Tibial nerve (tissue), 4 donors: ENCODE measurements at regions not wholly inside any gene's neighbourhood (a gene's known extent, or its start where the extent isn't known, plus 50 kb on each side); places are given as distances from the start of the nearest gene placed in this dataset.

Experiments used
- DNase-seq, 2 donors: peaks; one replicate each; pipeline ENCODE4 v3.0.0-alpha.2; 2019; ENCODE audit warnings: low spot score in 2 of 2
- H3K27ac ChIP-seq, 4 donors: fragments of 200-600 bp; sonication (generic) in 3 of 4; one replicate each; pipeline ENCODE4 v1.5.1; 2017 to 2019; ENCODE audit warnings: mild to moderate bottlenecking in 1 of 4
- H3K27me3 ChIP-seq, 2 donors: fragments of 200-600 bp; sonication (generic) in 1 of 2; one replicate each; pipeline versions ENCODE4 v1.5.1 to v1.6.0; 2017 to 2019
- H3K36me3 ChIP-seq, 3 donors: fragments of 200-600 bp; sonication (generic); one replicate each; pipeline ENCODE4 v1.5.1; 2018 to 2019
- H3K4me1 ChIP-seq, 4 donors: fragments of 200-600 bp; sonication (generic) in 3 of 4; one replicate each; pipeline ENCODE4 v1.5.1; 2017 to 2019
- H3K4me3 ChIP-seq, 4 donors: fragments of 200-600 bp; sonication (generic) in 3 of 4; one replicate each; pipeline ENCODE4 v1.5.1; 2017 to 2019; ENCODE audit warnings: mild to moderate bottlenecking in 1 of 4, moderate library complexity in 1 of 4
- H3K9me3 ChIP-seq, 4 donors: fragments of 200-600 bp; sonication (generic) in 3 of 4; one replicate each; pipeline ENCODE4 v1.5.1; 2017 to 2019
- CTCF ChIP-seq, 5 experiments: fragments of 200-600 bp in 3 of 5; fragments of 450-650 bp in 2 of 5; sonication (generic) in 3 of 5; IDR thresholded peaks; one replicate each; pipeline ENCODE4 v1.5.1; 2016 to 2019; ENCODE audit warnings: antibody characterized with exemption in 5 of 5, mild to moderate bottlenecking in 3 of 5, moderate library complexity in 2 of 5
- EP300 ChIP-seq, 2 donors: sonication (generic); formaldehyde crosslinking; IDR thresholded peaks; one replicate each; pipeline ENCODE4 v1.6.1; 2017; ENCODE audit warnings: antibody characterized with exemption in 2 of 2, mild to moderate bottlenecking in 1 of 2
- POLR2A ChIP-seq, 2 donors: fragments of 450-650 bp; IDR thresholded peaks; one replicate each; pipeline ENCODE4 v1.6.1; 2017; ENCODE audit warnings: antibody characterized with exemption in 2 of 2, mild to moderate bottlenecking in 2 of 2, moderate library complexity in 2 of 2
- WGBS, 2 donors: methylation state at CpG; one replicate each; pipeline ENCODE4 v1.1.5; 2018; 5-methylcytosine and 5-hydroxymethylcytosine counted together

- H3K27me3 ChIP-seq = no peaks in the 10 kb centered on the region
- WGBS, 2 donors = 87 to 89% methylated on average over 6 of the region's 6 CpGs
- H3K36me3 ChIP-seq = no peaks in the 10 kb centered on the region
- no peaks in the 10 kb centered on the region for H3K9me3 ChIP-seq
- TF ChIP-seq CTCF (IDR thresholded peaks at IDR 0.05) (no peak), EP300 (IDR thresholded peaks at IDR 0.05) (no peak), POLR2A (IDR thresholded peaks at IDR 0.05) (no peak)
- no peak overlapping the region for H3K4me3 ChIP-seq
- peaks cover 0 to 8% (median 0%) of the 10 kb centered on the region in 4 donors for H3K4me1 ChIP-seq
- no peak overlapping the region for H3K27ac ChIP-seq
- no peak for DNase-seq
Observed at GRCh38 chr2:16244153-16244965, 304.0 kb downstream of the MYCN start.

GRCh38 chr2:16243411-16243996 is 303.2 kb downstream of the MYCN start:
- Histone ChIP-seq H3K36me3 (no peaks in the 10 kb centered on the region), H3K9me3 (no peaks in the 10 kb centered on the region), H3K27me3 (no peaks in the 10 kb centered on the region), H3K4me3 (no peak overlapping the region), H3K4me1 (peaks cover 0 to 2% (median 0%) of the 10 kb centered on the region in 4 donors), H3K27ac (no peak overlapping the region)
- DNase-seq = no peak
- TF ChIP-seq POLR2A (IDR thresholded peaks at IDR 0.05) = no peak
- TF ChIP-seq CTCF (IDR thresholded peaks at IDR 0.05) = no peak
- TF ChIP-seq EP300 (IDR thresholded peaks at IDR 0.05) = no peak
- 94 to 95% methylated on average over 10 of the region's 10 CpGs for WGBS, 2 donors

- DNase-seq = no peak
- TF ChIP-seq CTCF (IDR thresholded peaks at IDR 0.05) (no peak), POLR2A (IDR thresholded peaks at IDR 0.05) (no peak), EP300 (IDR thresholded peaks at IDR 0.05) (no peak)
Observed at GRCh38 chr2:16242906-16243305, 302.6 kb downstream of the MYCN start.

GRCh38 chr2:16241166-16242160 is 301.1 kb downstream of the MYCN start:
- 60% methylated on average over 6 of the region's 6 CpGs for WGBS, 2 donors
- no peaks in the 10 kb centered on the region for H3K9me3 ChIP-seq
- no peaks in the 10 kb centered on the region for H3K36me3 ChIP-seq
- TF ChIP-seq POLR2A (IDR thresholded peaks at IDR 0.05) = no peak
- no peak for TF ChIP-seq EP300 (IDR thresholded peaks at IDR 0.05)
- no peak for TF ChIP-seq CTCF (IDR thresholded peaks at IDR 0.05)
- DNase-seq = no peak
- H3K27me3 ChIP-seq = no peaks in the 10 kb centered on the region
- H3K4me3 ChIP-seq = no peak overlapping the region
- no peak overlapping the region for H3K27ac ChIP-seq
- H3K4me1 ChIP-seq = no peaks in the 10 kb centered on the region

More at GRCh38 chr2:16242906-16243305, 302.6 kb downstream of the MYCN start:
- no peaks in the 10 kb centered on the region for H3K9me3 ChIP-seq
- H3K27me3 ChIP-seq = no peaks in the 10 kb centered on the region
- H3K36me3 ChIP-seq = no peaks in the 10 kb centered on the region
- no peak overlapping the region for H3K27ac ChIP-seq
- no peak overlapping the region for H3K4me3 ChIP-seq
- H3K4me1 ChIP-seq = no peaks in the 10 kb centered on the region
